ENCODE measurements at regions not wholly inside any gene's neighbourhood (a gene's known extent, or its start where the extent isn't known, plus 50 kb on each side); places are given as distances from the start of the nearest gene placed in this dataset.

DNA sequence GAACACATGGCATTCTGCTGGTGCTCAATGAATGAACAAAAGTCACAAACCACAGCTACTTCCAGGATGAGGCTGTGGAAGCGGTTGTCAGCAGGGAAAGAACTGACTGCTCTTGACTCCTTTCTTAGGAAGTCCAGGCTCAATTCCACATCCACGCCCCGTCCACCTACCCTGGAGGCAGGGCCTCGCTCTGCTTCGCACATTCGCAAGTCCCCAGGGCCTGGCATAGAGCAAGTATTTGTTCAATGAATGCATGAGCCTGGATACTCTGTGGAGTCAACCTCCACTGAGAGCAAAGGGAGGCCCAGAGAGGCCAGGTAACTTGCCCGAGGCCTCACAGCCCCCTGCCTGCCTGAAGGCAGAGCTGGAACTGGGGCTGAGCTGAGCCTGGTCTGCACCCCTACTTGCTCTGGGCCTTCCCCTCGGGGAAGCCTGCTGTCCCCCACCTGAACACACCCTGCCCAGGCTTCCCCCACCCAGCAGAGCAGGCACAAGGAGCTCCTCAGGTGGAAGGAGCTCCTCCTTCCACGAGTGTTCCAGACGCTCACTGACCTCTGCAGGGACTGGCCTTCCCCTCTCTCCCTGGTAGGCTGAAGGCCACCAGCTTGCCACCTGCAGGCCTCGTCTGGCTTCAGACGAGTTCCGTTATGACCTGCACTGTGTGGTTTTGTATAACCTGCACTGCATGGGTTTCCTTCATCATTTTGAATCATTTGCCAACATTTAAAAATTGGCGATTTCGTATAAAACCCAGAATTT, 119.3 kb upstream of the PTPN1 start:
- no peak for DNase-seq (ENCODE audit: low read depth)

DNA sequence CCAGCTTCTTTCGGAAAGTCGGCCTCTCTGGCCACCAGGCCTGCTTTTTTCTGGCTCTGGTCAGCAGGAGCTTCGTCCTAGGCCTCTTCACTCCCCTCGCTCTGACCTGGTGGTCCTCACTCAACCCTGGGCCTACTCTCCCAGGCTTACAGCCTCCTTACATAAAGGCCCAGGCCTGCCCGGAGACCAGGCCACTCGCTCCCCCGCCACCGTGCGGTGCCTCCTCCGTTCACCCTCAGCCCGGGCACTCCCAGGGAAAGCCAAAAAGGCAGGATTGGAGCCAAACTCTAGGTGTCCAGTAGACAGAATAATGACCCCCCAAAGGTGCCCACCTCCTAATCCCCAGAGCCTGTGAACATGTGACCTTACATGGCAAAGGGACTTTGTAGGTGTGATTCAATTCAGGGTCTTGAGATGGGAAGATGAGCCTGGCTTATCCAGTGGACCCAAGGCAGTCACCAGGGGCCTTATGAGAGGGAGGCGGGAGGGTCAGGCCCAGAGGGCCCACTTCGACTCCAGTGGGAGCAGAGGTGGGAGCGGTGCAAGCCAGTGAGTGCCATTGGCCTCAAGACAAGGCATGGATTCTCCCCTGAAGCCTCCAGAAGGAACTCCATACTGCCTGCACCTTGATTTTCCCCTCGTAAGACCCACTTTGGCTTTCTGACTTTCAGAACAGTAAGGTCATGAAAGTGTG, 118.6 kb upstream of the PTPN1 start:
- no peak for DNase-seq (ENCODE audit: low read depth)

DNA sequence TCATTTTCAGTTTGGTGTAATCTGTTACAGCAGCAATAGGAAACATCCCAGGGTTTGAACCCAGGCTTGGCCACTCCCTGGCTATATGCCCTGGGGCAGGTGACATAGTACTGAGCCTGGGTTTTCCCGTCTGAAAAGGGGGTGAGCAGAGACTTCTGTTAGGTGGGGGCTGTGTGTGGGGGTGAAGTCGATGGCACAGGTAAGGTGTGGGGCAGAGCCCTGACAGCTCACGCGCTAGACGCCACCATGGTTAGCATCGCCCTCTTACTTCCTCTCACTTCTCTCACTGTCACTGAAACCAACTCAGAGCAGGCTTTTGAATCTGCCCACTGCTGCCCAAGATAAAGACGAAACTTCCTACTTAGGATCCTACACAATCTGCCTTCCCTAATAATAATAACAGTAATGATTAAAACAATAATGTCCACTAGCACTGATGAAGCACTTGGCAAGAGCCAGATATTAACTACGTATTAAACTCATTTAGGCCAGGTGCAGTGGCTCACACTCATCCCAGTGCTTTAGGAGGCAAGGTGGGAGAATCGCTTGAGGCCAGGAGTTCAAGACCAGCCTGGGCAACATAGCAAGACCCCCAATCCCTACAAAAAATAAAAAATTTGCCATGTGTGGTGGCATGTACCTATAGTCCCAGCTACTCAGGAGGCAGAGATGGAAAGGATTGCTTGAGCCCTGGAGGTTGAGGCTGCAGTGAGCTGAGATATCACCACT, 117.9 kb upstream of the PTPN1 start:
- no peak for DNase-seq (ENCODE audit: low read depth)

DNA sequence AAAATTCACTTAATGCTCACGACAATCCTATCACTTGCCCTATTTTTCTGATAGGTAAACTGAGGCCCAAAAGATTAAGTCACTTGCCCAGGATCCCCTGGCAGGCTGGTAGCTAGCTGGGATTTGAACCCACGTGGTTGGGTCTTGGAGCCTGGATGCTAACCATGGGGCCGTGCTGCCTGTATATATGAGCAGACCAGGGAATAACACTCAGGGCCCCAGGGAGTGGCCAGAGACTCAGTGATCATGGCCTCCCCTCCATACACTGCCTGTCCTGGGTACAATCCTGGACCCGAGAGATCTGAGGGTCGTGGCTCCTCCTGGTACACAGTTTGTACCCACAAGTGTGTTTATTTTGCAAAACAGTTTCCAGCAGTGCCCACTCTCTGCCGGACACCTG, 116.9 kb upstream of the PTPN1 start:
- DNase-seq (ENCODE audit: low read depth), result no peak

DNA sequence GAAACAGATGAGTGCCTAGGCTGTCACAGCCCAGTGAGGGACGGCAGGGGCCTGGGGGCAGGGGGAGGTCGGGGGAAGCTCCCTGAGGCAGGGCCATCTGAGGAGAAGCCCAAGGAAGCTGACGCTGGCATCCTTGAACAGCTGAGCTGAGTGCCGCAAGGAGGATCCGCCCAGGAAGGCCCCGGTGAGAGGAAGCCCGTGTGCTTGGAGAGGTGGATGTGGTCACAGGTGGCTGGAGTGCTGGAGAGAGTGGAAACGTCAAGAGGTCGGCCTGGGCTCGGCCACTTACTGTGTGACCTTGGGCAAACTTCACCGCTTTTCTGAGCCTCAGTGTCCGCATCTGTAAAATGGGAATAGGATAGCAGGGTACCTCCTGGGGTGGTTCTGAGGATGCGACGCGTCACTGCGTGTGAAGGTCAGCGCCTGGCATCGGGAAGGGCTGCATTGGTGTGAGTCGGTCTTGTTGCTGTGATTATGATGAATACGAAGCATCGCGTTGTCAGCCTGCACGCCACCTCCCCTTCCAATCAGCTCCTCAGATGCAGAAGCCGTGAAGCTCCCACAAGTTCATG, 116.1 kb upstream of the PTPN1 start:
- no peak for DNase-seq (ENCODE audit: low read depth)

DNA sequence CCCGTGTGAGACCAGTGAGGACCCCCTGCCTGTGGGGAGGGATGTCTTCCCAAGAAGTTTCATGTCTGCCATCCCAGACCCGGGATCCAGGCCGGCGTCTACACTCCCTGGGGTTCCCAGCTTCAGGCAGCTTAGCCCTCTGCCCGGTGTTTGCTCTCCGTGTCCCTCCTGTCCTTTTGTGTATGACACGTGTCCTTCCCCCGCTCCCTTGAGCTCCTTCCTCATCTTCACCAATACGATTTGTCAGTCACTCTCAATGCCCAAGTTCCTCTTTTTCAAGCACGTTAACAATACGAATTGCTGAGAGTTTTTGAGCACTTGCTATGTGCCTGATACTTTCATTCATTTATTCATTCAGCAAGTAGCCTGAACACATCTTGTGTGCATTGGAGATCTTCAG, 115.6 kb upstream of the PTPN1 start:
- DNase-seq (ENCODE audit: low read depth), result no peak

DNA sequence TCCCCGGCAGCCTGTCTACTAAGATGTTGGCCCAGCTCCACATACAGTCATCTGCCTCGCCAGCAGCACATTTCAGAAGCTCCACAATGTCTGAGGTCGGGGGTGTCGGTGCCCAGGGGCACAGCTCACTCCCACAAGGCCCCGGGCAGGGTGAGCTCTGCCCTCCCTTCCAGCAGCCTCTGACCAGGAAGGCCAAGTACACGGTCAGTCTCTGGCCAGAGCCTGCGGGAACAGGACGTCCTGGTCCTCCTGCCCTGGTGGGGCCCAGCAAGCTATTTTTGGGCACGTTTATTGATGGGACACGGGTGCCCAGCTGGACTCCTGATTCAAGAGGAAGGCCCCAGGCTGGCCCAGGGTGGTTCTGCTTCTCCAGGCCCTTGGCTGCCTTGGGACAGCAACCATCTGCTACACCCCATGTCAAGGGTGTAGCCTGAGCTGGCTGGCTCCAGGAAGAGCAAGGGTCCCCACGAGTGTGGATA, 114.9 kb upstream of the PTPN1 start:
- DNase-seq (ENCODE audit: low read depth), result peak; percentile 93

DNA sequence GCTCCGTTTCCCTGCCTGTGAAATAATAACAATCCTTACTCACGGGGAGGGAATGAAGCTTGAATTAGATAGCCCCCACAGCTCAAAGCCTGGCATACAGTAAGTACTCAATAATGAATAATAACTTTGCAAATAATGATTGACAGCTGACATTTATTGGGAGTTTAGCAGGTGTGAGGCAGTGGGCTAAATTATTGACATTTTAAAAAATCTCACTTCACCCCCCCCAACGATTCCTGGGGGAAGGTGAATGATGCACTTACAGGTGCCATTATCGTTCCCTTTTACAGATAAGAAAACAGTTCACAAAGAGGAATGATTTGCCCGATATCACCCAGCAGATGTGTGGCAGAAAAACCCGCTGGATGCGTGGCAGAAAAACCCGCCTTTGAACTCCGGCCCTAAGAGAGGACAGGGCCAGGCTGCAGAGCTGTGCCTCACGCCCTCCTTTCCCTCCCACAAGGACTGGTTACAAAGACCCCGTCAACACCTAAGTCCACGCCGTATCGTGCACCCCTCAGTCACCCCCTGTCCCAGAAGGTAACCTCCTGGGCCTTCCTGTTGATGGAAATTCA, 114.2 kb upstream of the PTPN1 start:
- no peak for DNase-seq (ENCODE audit: low read depth)

DNA sequence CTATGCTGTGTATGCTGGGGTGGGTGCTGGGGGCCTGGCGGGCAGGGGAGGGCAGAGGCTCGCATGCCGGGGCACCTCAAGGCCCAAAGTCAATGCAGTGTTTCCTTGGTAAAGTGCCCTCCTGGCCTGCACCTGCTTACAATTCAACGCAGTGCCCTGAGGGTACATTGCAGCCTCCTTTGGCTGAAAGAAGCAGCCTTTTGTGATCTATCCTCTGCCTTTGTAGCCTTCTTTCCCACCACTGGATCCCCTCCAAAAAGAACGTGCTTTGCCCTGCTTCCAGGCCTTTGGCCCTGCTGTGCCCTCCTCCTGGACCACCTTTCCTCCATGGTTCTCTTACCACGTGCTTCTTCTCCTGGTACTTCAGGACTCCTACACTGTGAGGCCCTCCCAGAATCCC, 113.6 kb upstream of the PTPN1 start:
- no peak for DNase-seq (ENCODE audit: low read depth)

DNA sequence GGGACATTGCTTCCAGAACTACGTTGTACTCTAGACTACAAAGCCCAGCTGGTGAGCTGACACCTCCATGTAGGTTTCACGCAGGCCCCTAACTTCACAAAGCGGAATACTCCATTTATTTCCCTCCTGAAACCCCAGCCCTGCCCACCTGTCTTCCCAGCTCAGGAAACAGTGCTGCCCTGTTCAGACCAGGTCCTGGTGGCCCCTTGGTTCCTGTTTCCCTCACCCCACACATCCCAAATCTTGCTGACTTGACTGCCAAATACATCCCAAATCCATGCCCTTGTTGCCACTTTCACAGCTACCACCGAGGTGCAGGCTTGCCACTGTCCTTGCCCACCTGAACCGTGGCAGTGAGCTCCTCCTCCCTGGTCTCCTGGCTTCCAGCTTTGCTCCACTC, 113.1 kb upstream of the PTPN1 start:
- no peak for DNase-seq (ENCODE audit: low read depth)

DNA sequence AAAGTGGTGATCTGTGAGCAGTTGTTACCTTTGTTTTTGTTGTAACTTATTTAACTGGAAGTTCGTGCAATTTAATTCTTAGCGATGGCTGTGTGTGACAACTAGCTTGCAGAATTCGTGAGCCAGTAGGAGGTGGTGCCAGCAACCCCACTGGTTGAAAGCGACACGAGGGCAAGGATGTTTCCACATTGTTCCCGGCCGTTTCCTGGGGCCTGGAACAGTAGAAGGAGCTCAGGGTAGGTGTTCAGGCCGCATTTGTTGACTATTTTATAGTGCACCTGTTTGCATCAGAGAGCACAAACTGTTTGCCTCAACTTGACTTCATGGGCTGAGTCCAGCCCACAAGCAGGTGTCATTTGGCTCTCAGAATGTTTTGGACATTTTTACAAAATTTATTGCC, 112.1 kb upstream of the PTPN1 start:
- DNase-seq (ENCODE audit: low read depth), result no peak

DNA sequence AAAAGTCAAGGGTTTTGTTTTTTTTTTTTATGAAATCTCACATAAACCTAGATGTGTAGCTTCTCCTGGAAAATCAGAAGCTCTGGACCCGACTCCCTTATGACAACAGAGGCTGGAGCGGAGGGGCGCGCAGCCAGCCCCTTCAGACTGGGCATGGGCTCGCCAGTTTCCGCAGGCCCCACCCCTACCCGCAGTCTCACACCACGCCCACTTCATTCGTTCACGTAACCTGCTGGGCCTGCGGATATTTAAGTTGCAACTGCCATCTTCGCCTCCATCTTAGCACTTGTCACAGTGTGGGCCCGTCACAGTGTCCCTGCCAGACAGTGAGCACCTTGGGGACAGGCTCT, 111.7 kb upstream of the PTPN1 start:
- no peak for DNase-seq (ENCODE audit: low read depth)

DNA sequence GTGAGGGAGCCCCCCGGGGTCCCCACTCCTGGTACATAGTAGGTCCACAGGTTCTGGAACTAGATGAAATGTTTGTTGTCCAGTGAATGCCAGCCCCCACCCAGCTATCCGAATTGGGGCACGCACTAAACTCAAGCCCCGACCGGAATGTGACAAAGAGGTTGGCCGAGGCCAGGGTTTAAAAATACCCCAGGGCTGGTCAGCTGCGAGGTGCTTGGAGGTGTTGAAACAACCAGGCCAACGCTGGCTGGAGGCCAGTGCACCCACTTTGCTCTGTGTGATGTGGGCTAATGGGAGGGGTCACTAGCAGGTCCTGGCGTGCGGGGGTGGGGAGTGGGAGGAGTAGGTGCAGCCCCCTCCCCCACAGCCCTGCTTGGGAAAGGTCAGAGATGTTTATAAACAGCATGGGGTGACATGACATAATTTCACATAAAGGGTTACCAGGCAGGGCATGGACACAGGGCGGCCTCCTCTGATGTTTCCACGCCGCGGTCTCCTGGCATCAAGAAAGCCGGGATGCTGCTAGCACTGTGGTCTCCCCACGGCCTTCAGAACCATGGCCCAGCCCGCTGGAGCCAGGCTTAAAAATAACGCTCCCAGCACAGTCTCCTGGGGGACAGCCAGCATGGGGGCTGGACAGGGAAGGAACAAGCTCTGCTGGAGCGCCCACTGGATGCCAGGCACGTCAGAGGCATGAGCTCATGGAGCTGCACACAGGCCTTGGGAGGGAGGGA, 111.2 kb upstream of the PTPN1 start:
- DNase-seq (ENCODE audit: low read depth), result no peak

DNA sequence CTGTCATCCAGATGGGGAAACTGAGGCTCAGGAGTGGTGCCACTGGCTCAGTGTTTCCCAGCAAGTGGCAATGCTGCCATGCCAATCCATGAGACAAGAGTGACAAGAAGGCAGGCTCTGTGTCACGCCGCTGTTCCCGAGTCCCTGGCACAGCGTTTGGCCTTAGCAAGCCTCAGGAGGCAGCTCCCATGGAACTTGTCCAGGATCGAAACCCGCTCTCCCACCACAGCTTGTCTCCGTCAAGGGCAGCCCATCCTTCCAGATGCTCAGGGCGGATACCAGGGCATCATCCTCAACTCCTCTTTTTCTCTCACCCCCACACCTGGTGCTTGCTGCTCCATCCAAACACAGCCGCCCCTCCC, 110.6 kb upstream of the PTPN1 start:
- DNase-seq (ENCODE audit: low read depth), result no peak

DNA sequence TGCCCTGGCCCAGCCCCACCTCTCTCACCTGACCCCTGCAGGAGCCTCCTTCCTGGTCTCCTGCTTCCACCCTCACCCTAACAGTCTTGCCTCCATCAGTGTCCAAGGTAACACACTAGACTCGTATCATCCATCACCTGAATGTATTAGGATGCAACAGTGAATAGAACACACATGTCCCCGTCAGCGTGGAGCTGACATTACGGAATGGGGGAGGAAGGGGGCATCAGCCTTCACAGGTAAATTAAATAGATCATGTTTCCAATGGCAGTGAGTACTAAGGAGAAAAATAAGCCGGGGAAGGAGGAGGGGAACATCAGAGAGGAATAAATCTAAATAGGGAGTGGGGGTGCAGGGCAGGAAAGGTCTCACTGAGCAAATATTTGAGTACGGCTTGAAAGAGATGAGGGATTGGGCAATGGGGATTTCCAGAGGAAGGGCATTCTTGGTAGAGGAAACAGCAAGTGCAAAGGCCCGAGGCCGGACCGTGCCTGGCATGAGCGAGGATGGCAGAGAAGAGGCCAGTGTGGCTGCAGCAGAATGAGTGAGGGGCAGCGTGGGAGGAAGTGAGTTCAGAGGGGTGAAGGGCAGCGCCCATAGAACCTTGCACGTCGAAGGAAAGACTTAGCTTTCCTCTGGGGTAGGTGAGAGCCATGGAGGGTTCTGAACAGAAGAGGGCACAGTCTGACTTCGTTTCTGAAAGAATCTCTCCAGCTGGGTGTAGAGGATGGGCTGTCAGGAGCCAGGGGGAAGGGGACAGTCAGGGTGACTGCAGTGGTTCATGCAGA, 110.1 kb upstream of the PTPN1 start:
- no peak for DNase-seq (ENCODE audit: low read depth)

DNA sequence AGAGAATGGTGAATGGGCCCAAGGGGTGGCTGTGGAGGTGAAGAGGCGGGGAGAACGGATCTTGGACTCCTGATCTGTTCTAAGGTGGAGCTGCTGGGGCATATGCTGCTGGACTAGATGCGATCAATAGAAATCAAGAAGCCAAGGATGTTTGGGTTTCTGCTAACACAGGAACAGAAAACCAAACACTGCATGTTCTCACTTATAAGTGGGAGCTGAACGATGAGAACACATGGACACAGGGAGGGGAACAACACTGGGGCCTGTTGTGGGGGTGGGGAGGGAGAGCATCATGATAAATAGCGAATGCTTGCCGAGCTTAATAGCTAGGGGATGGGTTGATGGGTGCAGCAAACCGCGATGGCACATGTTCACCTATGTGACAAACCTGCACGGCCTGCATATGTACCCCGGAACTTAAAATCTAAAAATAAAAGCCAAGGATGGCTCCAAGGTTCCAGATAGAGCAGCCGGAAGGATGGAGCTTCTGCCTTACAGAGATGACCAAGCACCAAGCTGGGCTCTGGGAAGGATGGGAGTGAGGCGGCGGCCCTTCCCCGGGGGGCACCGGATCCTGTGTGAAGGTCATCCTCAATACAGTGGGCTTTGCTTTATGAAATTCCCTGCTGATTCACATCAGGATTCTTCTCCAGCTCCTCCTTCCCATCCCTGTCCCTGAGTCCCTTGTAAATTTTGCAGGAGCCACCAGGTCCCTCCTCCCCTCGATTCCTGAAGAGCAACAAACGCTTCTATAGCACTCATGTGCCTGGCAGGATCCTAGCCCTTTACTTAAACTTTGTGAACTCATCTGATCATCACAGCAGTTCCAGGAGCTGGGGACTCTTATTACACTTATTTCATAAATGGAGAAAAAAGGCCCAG, 109.2 kb upstream of the PTPN1 start:
- no peak for DNase-seq (ENCODE audit: low read depth)

DNA sequence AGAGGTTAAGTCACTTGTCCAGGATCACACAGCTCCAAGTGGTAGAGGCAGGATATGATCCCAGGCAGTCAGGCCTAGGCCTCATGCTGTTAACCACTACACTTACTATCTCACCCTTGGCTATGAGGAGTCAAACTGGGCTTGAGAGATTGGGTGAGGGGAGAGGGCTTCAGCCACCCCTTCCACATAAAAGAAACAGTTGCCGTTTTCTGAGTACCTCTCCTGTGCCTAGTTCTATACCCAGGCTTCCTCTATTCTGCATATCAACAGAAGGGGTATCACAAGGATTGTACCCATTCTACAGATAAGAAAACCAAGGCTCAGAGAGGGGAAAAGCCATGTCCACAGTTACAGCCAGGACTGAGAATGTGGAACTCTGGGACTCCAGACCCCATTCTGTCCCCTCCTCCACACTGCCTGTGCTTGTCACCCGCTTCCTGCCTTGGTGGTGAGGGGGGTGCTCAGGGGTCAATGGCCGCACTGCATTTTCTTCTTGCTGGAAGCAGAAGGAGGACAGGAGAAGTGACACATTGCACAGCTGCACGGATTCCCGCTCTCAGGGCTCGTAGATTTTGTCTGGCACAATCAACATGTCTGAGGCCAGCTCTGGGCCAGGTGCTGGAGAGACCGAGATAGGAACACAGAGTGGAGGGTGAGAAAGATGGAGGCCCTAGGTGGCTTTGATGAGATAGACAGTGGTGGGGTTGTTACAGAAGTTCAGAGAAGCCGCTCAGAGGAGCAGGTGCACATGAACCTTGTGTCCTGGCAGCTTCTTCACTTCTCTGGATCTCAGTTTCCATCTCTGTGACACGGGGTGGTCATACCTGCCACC, 108.4 kb upstream of the PTPN1 start:
- DNase-seq (ENCODE audit: low read depth), result no peak

DNA sequence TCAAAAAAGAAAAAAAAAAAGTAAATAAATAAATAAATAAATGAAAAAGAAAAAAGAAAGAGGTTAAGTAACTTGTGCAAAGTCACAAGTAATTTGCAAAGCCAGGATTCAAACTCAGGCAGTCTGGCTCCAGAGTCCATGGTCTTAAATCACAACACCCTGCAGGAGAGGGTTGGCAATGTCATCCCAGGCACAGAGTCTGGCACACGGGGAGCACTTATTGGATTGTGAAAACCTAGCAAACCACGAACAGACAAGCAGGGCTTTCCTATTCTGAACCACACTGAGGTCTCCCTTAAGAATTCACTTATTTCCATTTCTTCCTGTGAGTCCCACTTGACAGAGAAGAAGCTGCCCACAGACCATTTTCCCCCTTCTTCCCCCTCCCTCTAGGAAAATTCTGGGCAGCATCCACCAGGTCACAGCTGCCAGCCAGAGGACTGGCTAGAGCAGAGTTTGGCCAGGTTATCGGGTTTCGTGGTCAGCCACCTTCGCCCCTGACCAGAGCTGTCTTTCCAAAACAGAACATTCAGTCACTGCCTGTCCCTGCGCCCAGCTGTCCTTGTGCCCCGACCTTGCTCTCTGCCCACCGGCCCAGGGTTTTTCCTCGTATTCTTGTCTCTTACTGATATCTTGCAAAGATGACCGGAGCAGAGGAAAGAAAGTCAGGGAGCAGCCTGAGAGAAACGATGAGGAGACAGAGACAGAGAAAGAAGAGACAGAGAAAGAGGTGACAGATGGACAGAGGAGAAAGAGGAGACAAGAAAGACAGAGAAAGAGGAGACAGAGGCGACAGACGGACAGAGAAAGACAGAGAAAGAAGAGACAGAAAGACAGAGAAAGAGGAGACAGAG, 106.4 kb upstream of the PTPN1 start:
- peak; percentile 82 for DNase-seq (ENCODE audit: low read depth)
